PC-3 (cell line): ENCODE measurements at regions not wholly inside any gene's neighbourhood (a gene's known extent, or its start where the extent isn't known, plus 50 kb on each side); places are given as distances from the start of the nearest gene placed in this dataset.
A peak's percentile ranks its signal among the peaks of the same experiment; 100 is the strongest.

Experiments used
- ATAC-seq: fragments of 200-7000 bp; cut with Tn5 transposase; 2 replicates; pipeline ENCODE4 v1.9.1; 2020; ENCODE audit warnings: mild to moderate bottlenecking, moderate library complexity
- BruUV-seq: library from RNA; stranded (reverse); fragments of 400-500 nt; replicated peaks from 2 replicates; lab custom pipeline; 2021; lab: Mats Ljungman, UMichigan
- CTCF ChIA-PET: fragments of 300-600 bp; sonication (Branson Sonifier 250); formaldehyde crosslinking; loops from one replicate; lab custom pipeline; 2022; ENCODE audit warnings: antibody characterized with exemption; lab: Charles Lee
- POLR2A ChIA-PET: fragments of 300-600 bp; sonication (Branson Sonifier 250); formaldehyde crosslinking; loops from one replicate; lab custom pipeline; 2022; ENCODE audit warnings: antibody characterized with exemption; ENCODE audit not compliant: unreplicated experiment; lab: Charles Lee
- DNase-seq: peaks from one replicate; pipeline ENCODE4 v3.0.0-alpha.2; 2015
- H2AFZ ChIP-seq: fragments of 300-600 bp; sonication (generic); 2 replicates; pipeline ENCODE4 v1.6.0; 2016; ENCODE audit warnings: antibody characterized with exemption, low read length
- H3F3A ChIP-seq: fragments of 300-600 bp; sonication (generic); one replicate; pipeline ENCODE4 v1.6.0; 2017; ENCODE audit warnings: antibody characterized with exemption, low read length, control low read depth, mild to moderate bottlenecking; ENCODE audit not compliant: unreplicated experiment
- H3K27ac ChIP-seq: fragments of 300-600 bp; sonication (generic); 2 replicates; pipeline ENCODE4 v1.5.1; 2016; ENCODE audit warnings: mild to moderate bottlenecking, low read length
- H3K27me3 ChIP-seq: fragments of 300-600 bp; sonication (generic); 2 replicates; pipeline ENCODE4 v1.6.1; 2016; ENCODE audit warnings: low read length, mixed read lengths
- H3K36me3 ChIP-seq: fragments of 300-600 bp; sonication (generic); 2 replicates; pipeline ENCODE4 v1.6.1; 2016; ENCODE audit warnings: low read depth, mixed run types, low read length, mixed read lengths
- H3K4me1 ChIP-seq: fragments of 300-600 bp; sonication (generic); 2 replicates; pipeline ENCODE4 v1.5.1; 2016; ENCODE audit warnings: low read length; ENCODE audit not compliant: insufficient read depth
- H3K4me2 ChIP-seq: fragments of 300-600 bp; sonication (generic); 2 replicates; pipeline ENCODE4 v1.6.0; 2016; ENCODE audit warnings: low read length
- H3K4me3 ChIP-seq: fragments of 300-600 bp; sonication (generic); 2 replicates; pipeline ENCODE4 v1.5.1; 2016; ENCODE audit warnings: mild to moderate bottlenecking, low read length, mixed read lengths
- H3K79me2 ChIP-seq: fragments of 300-600 bp; sonication (generic); 2 replicates; pipeline ENCODE4 v1.6.1; 2017; ENCODE audit warnings: low read length, mixed read lengths
- H3K9ac ChIP-seq: fragments of 300-600 bp; sonication (generic); 2 replicates; pipeline ENCODE4 v1.6.0; 2016; ENCODE audit warnings: mild to moderate bottlenecking, low read length
- H3K9me2 ChIP-seq: fragments of 300-600 bp; sonication (generic); replicated peaks from 2 replicates; pipeline ENCODE4 v1.6.1; 2016; ENCODE audit warnings: mixed run types, low read length, mixed read lengths
- H3K9me3 ChIP-seq: fragments of 300-600 bp; sonication (generic); 2 replicates; pipeline ENCODE4 v1.6.1; 2016; ENCODE audit warnings: low read length, mixed read lengths
- H4K20me1 ChIP-seq: fragments of 300-600 bp; sonication (generic); 2 replicates; pipeline ENCODE4 v1.6.1; 2016; ENCODE audit warnings: low read length, mixed read lengths
- CTCF ChIP-seq: fragments of 300-600 bp; sonication (generic); conservative IDR thresholded peaks from 2 replicates; pipeline ENCODE4 v1.5.1; 2017; ENCODE audit warnings: antibody characterized with exemption, low read depth, mild to moderate bottlenecking, low read length
- EZH2 ChIP-seq: fragments of 300-600 bp; sonication (generic); IDR thresholded peaks from one replicate; pipeline ENCODE4 v1.6.1; 2017; ENCODE audit warnings: antibody characterized with exemption, mild to moderate bottlenecking, low read length; ENCODE audit not compliant: unreplicated experiment
- EZH2phosphoT487 ChIP-seq: fragments of 300-600 bp; sonication (generic); IDR thresholded peaks from 2 replicates; pipeline ENCODE4 v1.6.1; 2018; ENCODE audit warnings: mild to moderate bottlenecking, antibody characterized with exemption, low read length, borderline replicate concordance
- intact Hi-C: fragments of 100-400 bp; cut with micrococcal nuclease; formaldehyde crosslinking; loops from 2 replicates; pipeline ENCODE4 v1.9.0; 2023

DNA sequence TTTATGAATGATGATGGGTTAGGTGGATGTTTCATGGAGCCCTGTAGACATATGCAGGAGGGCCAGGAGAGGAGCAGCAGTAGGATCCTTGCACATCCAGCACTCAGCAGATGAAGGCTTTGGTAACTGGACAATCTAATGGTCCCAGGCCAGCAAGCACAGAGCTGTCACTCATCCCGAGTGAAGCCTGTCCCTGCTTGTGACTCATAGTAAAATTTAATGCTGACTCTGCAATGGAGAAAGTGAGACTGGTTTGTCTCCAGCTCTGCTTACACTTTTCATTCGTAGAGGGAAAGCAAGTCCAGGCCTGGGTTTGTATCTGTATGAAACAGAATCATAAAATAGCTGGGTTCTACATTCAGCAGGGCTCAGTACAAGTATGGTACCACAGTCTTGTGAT lies 131.7 kb downstream of the DTWD1 start:
- Histone ChIP-seq H3K36me3 (no peaks in the 10 kb centered on the region), H3K9me3 (no peaks in the 10 kb centered on the region), H3K9me2 (no peaks in the 10 kb centered on the region), H3K9ac (no peak overlapping the region), H3K4me1 (no peaks in the 10 kb centered on the region), H3K79me2 (no peaks in the 10 kb centered on the region), H2AFZ (no peak overlapping the region), H3K4me3 (no peak overlapping the region), H3K27me3 (no peaks in the 10 kb centered on the region), H3F3A (no peaks in the 10 kb centered on the region), H4K20me1 (no peaks in the 10 kb centered on the region), H3K27ac (no peak overlapping the region), H3K4me2 (no peak overlapping the region)
- POLR2A ChIA-PET: no interaction called here
- CTCF ChIA-PET: no interaction called here
- DNase-seq: peak; percentile 2
- intact Hi-C loops: no loop called here
- no peak for ATAC-seq
- BruUV-seq: no TSS peak
- TF ChIP-seq EZH2phosphoT487 (no peak), EZH2 (no peak), CTCF (no peak)

DNA sequence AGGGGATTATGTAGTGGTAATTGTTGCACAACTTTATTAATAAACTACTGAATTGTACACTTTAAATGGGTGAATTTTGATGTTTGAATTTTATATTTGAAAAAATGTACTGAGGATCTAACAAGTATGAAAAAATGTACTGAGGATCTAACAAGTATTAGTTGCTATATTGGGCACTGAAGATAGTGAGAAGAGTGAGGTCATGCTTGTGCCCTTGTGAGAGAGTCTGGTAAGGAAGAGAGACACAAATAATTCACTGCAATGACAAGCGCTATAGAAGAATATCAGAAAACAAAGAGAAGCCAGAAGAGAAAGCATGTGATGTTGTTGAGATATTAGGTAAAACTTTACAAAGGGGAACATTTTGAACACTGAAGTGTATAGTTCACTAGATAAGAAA lies 137.6 kb downstream of the DTWD1 start:
- POLR2A ChIA-PET: no interaction called here
- Histone ChIP-seq H3K9ac (no peak overlapping the region), H3K4me2 (no peak overlapping the region), H3K9me2 (no peaks in the 10 kb centered on the region), H2AFZ (no peak overlapping the region), H4K20me1 (no peaks in the 10 kb centered on the region), H3K27ac (no peak overlapping the region), H3K4me1 (no peaks in the 10 kb centered on the region), H3F3A (no peaks in the 10 kb centered on the region), H3K36me3 (no peaks in the 10 kb centered on the region), H3K79me2 (no peaks in the 10 kb centered on the region), H3K27me3 (no peaks in the 10 kb centered on the region), H3K4me3 (no peak overlapping the region), H3K9me3 (no peaks in the 10 kb centered on the region)
- ATAC-seq (no peak), DNase-seq (no peak)
- CTCF ChIA-PET: no interaction called here
- TF ChIP-seq EZH2phosphoT487: no peak
- no peak for TF ChIP-seq CTCF
- no peak for TF ChIP-seq EZH2
- intact Hi-C loops: no loop called here
- BruUV-seq: no TSS peak

- CTCF ChIA-PET: no interaction called here
- intact Hi-C loops: no loop called here
- no peak overlapping the region for H3K9ac ChIP-seq
- no peak overlapping the region for H2AFZ ChIP-seq
- ATAC-seq (peak; percentile 18; the same call in 1 of the 2 replicates), DNase-seq (peak; percentile 43)
- no peaks in the 10 kb centered on the region for H3K27me3 ChIP-seq
- no peaks in the 10 kb centered on the region for H3K36me3 ChIP-seq
- H3K9me3 ChIP-seq: no peaks in the 10 kb centered on the region
- H3K4me3 ChIP-seq: no peak overlapping the region
- no peaks in the 10 kb centered on the region for H3K9me2 ChIP-seq
- no peaks in the 10 kb centered on the region for H3K79me2 ChIP-seq
- no peak for TF ChIP-seq CTCF
- no peak for TF ChIP-seq EZH2
- no peak for TF ChIP-seq EZH2phosphoT487
- POLR2A ChIA-PET: no interaction called here
- H3F3A ChIP-seq: no peaks in the 10 kb centered on the region
- BruUV-seq: no TSS peak
- H4K20me1 ChIP-seq: no peaks in the 10 kb centered on the region
- no peak overlapping the region for H3K27ac ChIP-seq
- no peaks in the 10 kb centered on the region for H3K4me1 ChIP-seq
- no peak overlapping the region for H3K4me2 ChIP-seq
These were observed 138.0 kb downstream of the DTWD1 start for GRCh38 chr15:49758856-49759255.
